SK-N-SH (cell line): ENCODE measurements at regions not wholly inside any gene's neighbourhood (a gene's known extent, or its start where the extent isn't known, plus 50 kb on each side); places are given as distances from the start of the nearest gene placed in this dataset.

Experiments
- CTCF ChIA-PET: fragments of 300-600, 350-600 bp; formaldehyde crosslinking; extraction: SDS; loops from one replicate; lab custom pipeline; 2021; lab: Yijun Ruan, JAX
- POLR2A ChIA-PET: fragments of 350-600 bp; sonication (Branson Sonifier 250); formaldehyde crosslinking; extraction: SDS; loops from one replicate; lab custom pipeline; 2020; ENCODE audit warnings: antibody characterized with exemption, inconsistent platforms; lab: Yijun Ruan, JAX
- DNase-seq: peaks from one replicate; pipeline ENCODE4 v3.0.0; 2012
- H2AFZ ChIP-seq: fragments of 200-600 bp; sonication (generic); 2 replicates; pipeline ENCODE4 v1.8.1; 2016; ENCODE audit warnings: antibody characterized with exemption, mild to moderate bottlenecking, low read depth
- H3F3A ChIP-seq: fragments of 200-600 bp; sonication (generic); replicated peaks from 2 replicates; pipeline ENCODE3; 2016; ENCODE audit warnings: antibody characterized with exemption, mild to moderate bottlenecking; ENCODE audit not compliant: insufficient read depth
- H3K27ac ChIP-seq, 2 experiments: fragments of 200-500 bp in 1 of 2; fragments of 200-600 bp in 1 of 2; sonication (Bioruptor generic) in 1 of 2; sonication (generic), shearing (Covaris generic) in 1 of 2; 2 replicates each; pipeline versions ENCODE4 v1.5.1 to v1.6.1; 2014 to 2016; ENCODE audit warnings: low read depth in 2 of 2, inconsistent platforms in 1 of 2, low read length in 1 of 2, mild to moderate bottlenecking in 1 of 2, mixed read lengths in 1 of 2
- H3K27me3 ChIP-seq: fragments of 200-600 bp; sonication (generic), shearing (Covaris generic); 2 replicates; pipeline ENCODE4 v1.6.1; 2016; ENCODE audit warnings: mixed run types; ENCODE audit not compliant: insufficient read depth
- H3K36me3 ChIP-seq, 2 experiments: fragments of 200-500 bp in 1 of 2; fragments of 200-600 bp in 1 of 2; sonication (Bioruptor generic) in 1 of 2; sonication (generic) in 1 of 2; replicated peaks in 1 of 2; 2 replicates each; pipeline versions ENCODE3 to v1.5.1; 2014 to 2016; ENCODE audit warnings: low read length in 1 of 2, mild to moderate bottlenecking in 1 of 2; ENCODE audit not compliant: insufficient read depth in 2 of 2, control insufficient read depth in 1 of 2
- H3K4me1 ChIP-seq, 2 experiments: fragments of 200-500 bp in 1 of 2; fragments of 200-600 bp in 1 of 2; sonication (Bioruptor generic) in 1 of 2; sonication (generic), shearing (Covaris generic) in 1 of 2; 2 replicates each; pipeline versions ENCODE4 v1.5.1 to v1.6.1; 2014 to 2016; ENCODE audit warnings: low read depth in 1 of 2, low read length in 1 of 2, mixed run types in 1 of 2; ENCODE audit not compliant: insufficient read depth in 2 of 2, control insufficient read depth in 1 of 2
- H3K4me2 ChIP-seq: fragments of 200-600 bp; sonication (generic), shearing (Covaris generic); 2 replicates; pipeline ENCODE4 v1.6.1; 2017; ENCODE audit warnings: mixed run types
- H3K4me3 ChIP-seq, 2 experiments: fragments of 200-500 bp in 1 of 2; fragments of 200-600 bp in 1 of 2; sonication (Bioruptor generic) in 1 of 2; sonication (generic), shearing (Covaris generic) in 1 of 2; 2 replicates each; pipeline versions ENCODE4 v1.5.1 to v1.8.1; 2014 to 2016; ENCODE audit warnings: low read depth in 2 of 2, inconsistent platforms in 1 of 2, low read length in 1 of 2, mild to moderate bottlenecking in 1 of 2, mixed read lengths in 1 of 2, moderate library complexity in 1 of 2
- H3K79me2 ChIP-seq: fragments of 200-600 bp; sonication (generic); 2 replicates; pipeline ENCODE4 v1.8.1; 2017; ENCODE audit warnings: mild to moderate bottlenecking; ENCODE audit not compliant: insufficient read depth
- H3K9ac ChIP-seq: fragments of 200-600 bp; sonication (generic); 2 replicates; pipeline ENCODE4 v1.6.1; 2017; ENCODE audit warnings: mixed run types
- H3K9me2 ChIP-seq: fragments of 200-600 bp; sonication (generic); 2 replicates; pipeline ENCODE4 v1.6.1; 2017; ENCODE audit warnings: mixed run types
- H3K9me3 ChIP-seq: fragments of 200-600 bp; sonication (generic); 2 replicates; pipeline ENCODE4 v1.6.1; 2017; ENCODE audit warnings: mixed run types, mild to moderate bottlenecking, moderate library complexity
- H4K20me1 ChIP-seq: fragments of 200-600 bp; sonication (generic); 2 replicates; pipeline ENCODE4 v1.6.1; 2017; ENCODE audit warnings: mild to moderate bottlenecking, mixed run types; ENCODE audit not compliant: insufficient read depth
- CHD2 ChIP-seq: fragments of 150-350 bp; IDR thresholded peaks from 2 replicates; pipeline ENCODE4 v1.6.1; 2018; ENCODE audit warnings: low read length; ENCODE audit not compliant: partially characterized antibody
- CTCF ChIP-seq: fragments of 200-600 bp; sonication (generic); IDR thresholded peaks from 2 replicates; pipeline ENCODE4 v1.6.1; 2017; ENCODE audit warnings: antibody characterized with exemption, mild to moderate bottlenecking, moderate library complexity
- EP300 ChIP-seq, 2 experiments: IDR thresholded peaks; 2 replicates each; pipeline versions ENCODE4 v1.4.0 to v1.6.1; 2012; ENCODE audit warnings: borderline replicate concordance in 1 of 2, low read depth in 1 of 2, low read length in 1 of 2
- GABPA ChIP-seq: IDR thresholded peaks from 2 replicates; pipeline ENCODE4 v1.4.0; 2012; ENCODE audit warnings: low read depth, mild to moderate bottlenecking
- JUND ChIP-seq: IDR thresholded peaks from 2 replicates; pipeline ENCODE4 v1.4.0; 2012
- POLR2AphosphoS5 ChIP-seq: IDR thresholded peaks from 2 replicates; pipeline ENCODE4 v1.6.1; 2012; ENCODE audit warnings: low read depth, low read length
- RAD21 ChIP-seq: IDR thresholded peaks from 2 replicates; pipeline ENCODE4 v1.6.1; 2012; ENCODE audit warnings: mild to moderate bottlenecking, low read length
- RXRA ChIP-seq: IDR thresholded peaks from 2 replicates; pipeline ENCODE4 v1.4.0; 2012; ENCODE audit warnings: low read depth, mild to moderate bottlenecking, borderline replicate concordance
- SIN3A ChIP-seq: IDR thresholded peaks from 2 replicates; pipeline ENCODE4 v1.6.1; 2012; ENCODE audit warnings: low read depth, mild to moderate bottlenecking, low read length, moderate library complexity, borderline replicate concordance
- TEAD4 ChIP-seq: IDR thresholded peaks from 2 replicates; pipeline ENCODE4 v1.4.0; 2012; ENCODE audit warnings: mild to moderate bottlenecking, borderline replicate concordance; ENCODE audit not compliant: insufficient read depth
- USF1 ChIP-seq: IDR thresholded peaks from 2 replicates; pipeline ENCODE4 v1.4.0; 2012; ENCODE audit warnings: low read depth, borderline replicate concordance
- WGBS: methylation state at CpG from one replicate; pipeline ENCODE4 v1.1.6; 2017; ENCODE audit warnings: low lambda C conversion rate; 5-methylcytosine and 5-hydroxymethylcytosine counted together

GRCh38 chr5:26026044-26026443, 1012.3 kb downstream of the CDH9 start (continued):
- no peak for TF ChIP-seq CHD2
- TF ChIP-seq JUND, result no peak

GRCh38 chr5:26024774-26025173, 1013.6 kb downstream of the CDH9 start:
- Histone ChIP-seq H3K79me2 (no peaks in the 10 kb centered on the region), H3K27me3 (no peaks in the 10 kb centered on the region), H3K9me2 (no peaks in the 10 kb centered on the region), H2AFZ (no peak overlapping the region), H3K36me3 (no peaks in the 10 kb centered on the region), H3K9ac (no peak overlapping the region), H3K4me1 (no peaks in the 10 kb centered on the region), H3F3A (no peaks in the 10 kb centered on the region), H3K4me2 (no peak overlapping the region), H3K4me3 (no peak overlapping the region), H3K27ac (no peak overlapping the region), H4K20me1 (no peaks in the 10 kb centered on the region), H3K9me3 (no peaks in the 10 kb centered on the region)
- peak; percentile 7 for DNase-seq
- CTCF ChIA-PET, result no interaction called here
- no peak for TF ChIP-seq CTCF
- no peak for TF ChIP-seq USF1
- 0 out of 2 replicates have a peak, but pooled peaks have one; percentile 4 for TF ChIP-seq RAD21
- TF ChIP-seq RXRA, result no peak
- no peak for TF ChIP-seq CHD2
- no peak for TF ChIP-seq TEAD4
- no peak for TF ChIP-seq JUND
- TF ChIP-seq POLR2AphosphoS5, result no peak
- POLR2A ChIA-PET, result no interaction called here
- 86% methylated on average over 1 of the region's 1 CpG for WGBS

- 2% methylated on average over 4 of the region's 4 CpGs for WGBS
- Histone ChIP-seq H3K9me2 (no peaks in the 10 kb centered on the region), H3K79me2 (no peaks in the 10 kb centered on the region), H3F3A (no peaks in the 10 kb centered on the region), H3K27ac (no peak overlapping the region), H3K4me2 (no peak overlapping the region), H3K27me3 (no peaks in the 10 kb centered on the region), H3K4me3 (no peak overlapping the region), H3K36me3 (no peaks in the 10 kb centered on the region), H3K9ac (no peak overlapping the region), H3K4me1 (no peaks in the 10 kb centered on the region), H2AFZ (no peak overlapping the region), H4K20me1 (no peaks in the 10 kb centered on the region), H3K9me3 (no peaks in the 10 kb centered on the region)
- ChIA-PET CTCF (interaction anchor here (0.7 to 1.0 kb wide), 2 partner anchors 13 to 677 kb away, joined by 3 to 4 read pairs; no protein-coding TSS in a partner anchor), POLR2A (no interaction called here)
- DNase-seq, result no peak
- TF ChIP-seq GABPA (no peak), SIN3A (no peak), EP300 (IDR thresholded peaks at IDR 0.05; ENCODE audit: borderline replicate concordance in 1 of 2, low read depth in 1 of 2, low read length in 1 of 2) (no peak)
Observed at GRCh38 chr5:26023361-26023760, 1015.0 kb downstream of the CDH9 start.
